ENCODE measurements at regions not wholly inside any gene's neighbourhood (a gene's known extent, or its start where the extent isn't known, plus 50 kb on each side); places are given as distances from the start of the nearest gene placed in this dataset.
A peak's percentile ranks its signal among the peaks of the same experiment; 100 is the strongest.

GRCh38 chr4:133598779-133599178 is 449.7 kb downstream of the PCDH10 start:
- H2BK15ac ChIP-seq (ENCODE audit: low read depth, low read length): no peak overlapping the region
- Mint-ChIP-seq H3K4me1 (peaks cover 23 to 33% of the 10 kb centered on the region in 2 experiments), H3K27me3 (ENCODE audit: low read depth) (no peaks in the 10 kb centered on the region; the same call in 1 of the 2 replicates), H3K36me3 (ENCODE audit: insufficient read depth in 1 of 3, low read depth in 3 of 3) (peaks cover 0 to 7% (median 0%) of the 10 kb centered on the region in 3 experiments; a peak in 3 of 7 replicates), H3K4me3 (no peak overlapping the region), H3K9me3 (no peaks in the 10 kb centered on the region; a peak in 1 of 5 replicates), H3K27ac (peak overlapping the region in 2 of 3 experiments; percentile 11 to 24; a peak in 3 of 7 replicates)
- no peaks in the 10 kb centered on the region for H3K79me2 ChIP-seq (ENCODE audit: insufficient read depth, low read length)
- no peak overlapping the region for H2BK12ac ChIP-seq (ENCODE audit: insufficient read length, low read depth, low read length)
- no CpG with 5 or more reads among the region's 6 CpGs for WGBS (ENCODE audit: extremely low coverage, insufficient read length, low lambda C conversion rate)
- H3K56ac ChIP-seq (ENCODE audit: insufficient read length, low read depth, low read length): no peak overlapping the region
- H3K23me2 ChIP-seq (ENCODE audit: insufficient read length, low read depth, low read length, poor library complexity, severe bottlenecking): no peaks in the 10 kb centered on the region
- H4K91ac ChIP-seq (ENCODE audit: insufficient read length, low read depth, low read length): no peak overlapping the region
- no peak overlapping the region for H3K18ac ChIP-seq (ENCODE audit: insufficient read length, low read depth, low read length)
- DNase-seq: no peak
- H3T11ph ChIP-seq (ENCODE audit: low read length): no peak overlapping the region
- peaks cover 2% of the 10 kb centered on the region; the same call in 1 of the 2 replicates for H3K4me1 ChIP-seq (ENCODE audit: insufficient read depth, low read length)
- no peak overlapping the region for H2BK120ac ChIP-seq (ENCODE audit: low read depth, low read length, poor library complexity, severe bottlenecking)
- H3K79me1 ChIP-seq (ENCODE audit: insufficient read depth, low read depth, low read length, poor library complexity, severe bottlenecking): no peaks in the 10 kb centered on the region
- no peak overlapping the region for H3K27ac ChIP-seq (ENCODE audit: insufficient read length, low read depth, low read length)
- no peak overlapping the region for H3K23ac ChIP-seq (ENCODE audit: insufficient read length, low read depth, low read length)
- H3K9me3 ChIP-seq (ENCODE audit: control insufficient read depth, low read depth, low read length): no peaks in the 10 kb centered on the region
- H3K9ac ChIP-seq (ENCODE audit: extremely low read depth, insufficient read length, low read length): no peak overlapping the region
- TF ChIP-seq, protein P1, sequence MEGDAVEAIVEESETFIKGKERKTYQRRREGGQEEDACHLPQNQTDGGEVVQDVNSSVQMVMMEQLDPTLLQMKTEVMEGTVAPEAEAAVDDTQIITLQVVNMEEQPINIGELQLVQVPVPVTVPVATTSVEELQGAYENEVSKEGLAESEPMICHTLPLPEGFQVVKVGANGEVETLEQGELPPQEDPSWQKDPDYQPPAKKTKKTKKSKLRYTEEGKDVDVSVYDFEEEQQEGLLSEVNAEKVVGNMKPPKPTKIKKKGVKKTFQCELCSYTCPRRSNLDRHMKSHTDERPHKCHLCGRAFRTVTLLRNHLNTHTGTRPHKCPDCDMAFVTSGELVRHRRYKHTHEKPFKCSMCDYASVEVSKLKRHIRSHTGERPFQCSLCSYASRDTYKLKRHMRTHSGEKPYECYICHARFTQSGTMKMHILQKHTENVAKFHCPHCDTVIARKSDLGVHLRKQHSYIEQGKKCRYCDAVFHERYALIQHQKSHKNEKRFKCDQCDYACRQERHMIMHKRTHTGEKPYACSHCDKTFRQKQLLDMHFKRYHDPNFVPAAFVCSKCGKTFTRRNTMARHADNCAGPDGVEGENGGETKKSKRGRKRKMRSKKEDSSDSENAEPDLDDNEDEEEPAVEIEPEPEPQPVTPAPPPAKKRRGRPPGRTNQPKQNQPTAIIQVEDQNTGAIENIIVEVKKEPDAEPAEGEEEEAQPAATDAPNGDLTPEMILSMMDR (conservative IDR thresholded peaks at IDR 0.05): no peak
- H3K4ac ChIP-seq (ENCODE audit: low read depth, low read length): no peak overlapping the region
- H2AK5ac ChIP-seq (ENCODE audit: insufficient read length, low read length): no peak overlapping the region
- H2BK20ac ChIP-seq (ENCODE audit: low read depth, low read length, poor library complexity, severe bottlenecking): no peak overlapping the region
- H2BK5ac ChIP-seq (ENCODE audit: insufficient read length, low read length): no peak overlapping the region
- no peak overlapping the region for H2AFZ ChIP-seq (ENCODE audit: low read length)
- no peak overlapping the region for H4K8ac ChIP-seq (replicated peaks; ENCODE audit: insufficient read length, low read depth, low read length)
- no peak overlapping the region for H3K14ac ChIP-seq (ENCODE audit: insufficient read depth, low read length)
- no peak overlapping the region for H3K4me2 ChIP-seq (ENCODE audit: insufficient read depth, insufficient read length, low read length)
- no peak overlapping the region for H4K5ac ChIP-seq (ENCODE audit: insufficient read length, low read depth, low read length)
- H3K27me3 ChIP-seq (ENCODE audit: insufficient read depth, low read length): no peaks in the 10 kb centered on the region
- no peaks in the 10 kb centered on the region for H4K20me1 ChIP-seq (ENCODE audit: control insufficient read depth, insufficient read depth, insufficient read length)

All from H9 (cell line).